ENCODE measurements at regions not wholly inside any gene's neighbourhood (a gene's known extent, or its start where the extent isn't known, plus 50 kb on each side); places are given as distances from the start of the nearest gene placed in this dataset.

DNA sequence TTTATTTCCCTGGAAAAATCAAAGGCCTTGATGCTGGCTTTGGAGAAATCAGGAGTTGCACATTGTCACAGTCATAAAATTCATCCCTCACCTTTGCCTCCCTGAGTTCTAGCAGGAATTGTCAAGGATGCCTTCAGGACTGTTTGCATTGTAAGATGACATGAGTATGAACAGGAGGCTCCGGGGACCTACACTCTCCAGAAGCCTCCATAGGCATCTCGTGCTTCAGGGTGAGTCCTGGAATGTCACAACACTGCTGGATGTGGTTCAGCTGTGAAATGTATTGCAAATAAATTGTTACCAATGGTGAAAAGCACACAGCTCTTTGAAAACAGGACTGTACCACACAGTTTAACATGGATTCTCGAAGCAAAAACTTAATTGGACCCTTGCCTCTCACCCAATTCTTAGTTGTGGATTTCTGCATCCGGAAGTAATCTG is 535.4 kb upstream of the C16orf82 start:
- Mint-ChIP-seq H3K27me3 (ENCODE audit: low read depth) (no peaks in the 10 kb centered on the region), H3K4me3 (no peak overlapping the region), H3K36me3 (no peaks in the 10 kb centered on the region), H3K4me1 (no peaks in the 10 kb centered on the region), H3K9me3 (no peaks in the 10 kb centered on the region), H3K27ac (no peak overlapping the region)
- ATAC-seq = no peak
- TF ChIP-seq FOXJ3 (CRISPR knock-in tag; IDR thresholded peaks at IDR 0.05; ENCODE audit: borderline replicate concordance) = no peak
- no peak for TF ChIP-seq TCF7 (CRISPR knock-in tag; IDR thresholded peaks at IDR 0.05; ENCODE audit: low read depth)
- no peak for TF ChIP-seq NFATC4 (CRISPR knock-in tag; IDR thresholded peaks at IDR 0.05)
- no peak for TF ChIP-seq TEAD1 (CRISPR knock-in tag; IDR thresholded peaks at IDR 0.05)
- ChIA-PET CTCF (no interaction called here), POLR2A (no interaction called here)
- no peak for DNase-seq (ENCODE audit: low spot score)

GRCh38 chr16:26532456-26532855 is 534.3 kb upstream of the C16orf82 start:
- H3K27ac Mint-ChIP-seq = no peak overlapping the region
- H3K27me3 Mint-ChIP-seq (ENCODE audit: low read depth) = no peaks in the 10 kb centered on the region
- no peaks in the 10 kb centered on the region for H3K36me3 Mint-ChIP-seq
- CTCF ChIA-PET = no interaction called here
- no peaks in the 10 kb centered on the region for H3K9me3 Mint-ChIP-seq
- TF ChIP-seq SP1 (CRISPR knock-in tag; conservative IDR thresholded peaks at IDR 0.05) (no peak), ELF4 (CRISPR knock-in tag; IDR thresholded peaks at IDR 0.05; ENCODE audit: low read depth) (no peak), CREM (CRISPR knock-in tag; IDR thresholded peaks at IDR 0.05) (no peak), JAZF1 (CRISPR knock-in tag; IDR thresholded peaks at IDR 0.05) (no peak), ETV6 (CRISPR knock-in tag; IDR thresholded peaks at IDR 0.05) (no peak), RELA (CRISPR knock-in tag; IDR thresholded peaks at IDR 0.05; ENCODE audit: borderline replicate concordance) (no peak), CBFB (CRISPR knock-in tag; IDR thresholded peaks at IDR 0.05; ENCODE audit: low read depth) (no peak), GRHL2 (CRISPR knock-in tag; IDR thresholded peaks at IDR 0.05; ENCODE audit: insufficient replicate concordance, severe bottlenecking) (no peak), ZNF425 (CRISPR knock-in tag; conservative IDR thresholded peaks at IDR 0.05) (no peak), ZNF396 (CRISPR knock-in tag; IDR thresholded peaks at IDR 0.05; ENCODE audit: borderline replicate concordance) (no peak), AR (CRISPR knock-in tag; IDR thresholded peaks at IDR 0.05) (no peak), ZNF121 (CRISPR knock-in tag; IDR thresholded peaks at IDR 0.05) (no peak), CREB1 (CRISPR knock-in tag; IDR thresholded peaks at IDR 0.05) (no peak), GABPB1 (CRISPR knock-in tag; IDR thresholded peaks at IDR 0.05) (no peak), OVOL2 (CRISPR knock-in tag; IDR thresholded peaks at IDR 0.05; ENCODE audit: borderline replicate concordance) (no peak), NR1H2 (CRISPR knock-in tag; IDR thresholded peaks at IDR 0.05) (no peak), AFF4 (CRISPR knock-in tag; IDR thresholded peaks at IDR 0.05; ENCODE audit: borderline replicate concordance) (no peak)
- TF ChIP-seq, protein P1, sequence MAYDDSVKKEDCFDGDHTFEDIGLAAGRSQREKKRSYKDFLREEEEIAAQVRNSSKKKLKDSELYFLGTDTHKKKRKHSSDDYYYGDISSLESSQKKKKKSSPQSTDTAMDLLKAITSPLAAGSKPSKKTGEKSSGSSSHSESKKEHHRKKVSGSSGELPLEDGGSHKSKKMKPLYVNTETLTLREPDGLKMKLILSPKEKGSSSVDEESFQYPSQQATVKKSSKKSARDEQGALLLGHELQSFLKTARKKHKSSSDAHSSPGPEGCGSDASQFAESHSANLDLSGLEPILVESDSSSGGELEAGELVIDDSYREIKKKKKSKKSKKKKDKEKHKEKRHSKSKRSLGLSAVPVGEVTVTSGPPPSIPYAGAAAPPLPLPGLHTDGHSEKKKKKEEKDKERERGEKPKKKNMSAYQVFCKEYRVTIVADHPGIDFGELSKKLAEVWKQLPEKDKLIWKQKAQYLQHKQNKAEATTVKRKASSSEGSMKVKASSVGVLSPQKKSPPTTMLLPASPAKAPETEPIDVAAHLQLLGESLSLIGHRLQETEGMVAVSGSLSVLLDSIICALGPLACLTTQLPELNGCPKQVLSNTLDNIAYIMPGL (CRISPR knock-in tag; IDR thresholded peaks at IDR 0.05) = no peak
- H3K4me1 Mint-ChIP-seq = no peaks in the 10 kb centered on the region
- H3K4me3 Mint-ChIP-seq = no peak overlapping the region
- POLR2A ChIA-PET = no interaction called here
- DNase-seq (ENCODE audit: low spot score) (no peak), ATAC-seq (no peak)
